HepG2 (cell line): ENCODE measurements at regions not wholly inside any gene's neighbourhood (a gene's known extent, or its start where the extent isn't known, plus 50 kb on each side); places are given as distances from the start of the nearest gene placed in this dataset.

ENCODE experiments used
- HNRNPK ChIP-seq: fragments of 200-400 bp; formaldehyde crosslinking; IDR thresholded peaks from 2 replicates; pipeline ENCODE4 v1.6.1; 2018; ENCODE audit warnings: low read length, low read depth, moderate library complexity, mild to moderate bottlenecking; ENCODE audit not compliant: poor library complexity, severe bottlenecking
- HOXA9 ChIP-seq: sonication (generic); formaldehyde crosslinking; IDR thresholded peaks from 2 replicates; pipeline ENCODE4 v1.8.1; 2022; ENCODE audit warnings: missing genetic modification reagents, mild to moderate bottlenecking, moderate library complexity, borderline replicate concordance
- MBD4 ChIP-seq: IDR thresholded peaks from 2 replicates; pipeline ENCODE4 v1.6.1; 2012; ENCODE audit warnings: low read length, inconsistent platforms, borderline replicate concordance
- ZBTB20 ChIP-seq: sonication (generic); formaldehyde crosslinking; IDR thresholded peaks from 2 replicates; pipeline ENCODE4 v1.8.1; 2023; ENCODE audit warnings: missing genetic modification reagents, low read depth, mild to moderate bottlenecking, borderline replicate concordance
- ZNF232 ChIP-seq: sonication (generic); formaldehyde crosslinking; IDR thresholded peaks from 2 replicates; pipeline ENCODE4 v1.4.0; 2020; ENCODE audit warnings: missing genetic modification reagents, borderline replicate concordance
- TF ChIP-seq, protein P1 (sequence below): sonication (generic); formaldehyde crosslinking; IDR thresholded peaks from 2 replicates; pipeline ENCODE4 v1.5.0; 2020; ENCODE audit warnings: mild to moderate bottlenecking, missing genetic modification reagents, borderline replicate concordance
- TF ChIP-seq, protein P2 (sequence below): IDR thresholded peaks from 2 replicates; pipeline ENCODE4 v1.6.1; 2018; ENCODE audit warnings: missing genetic modification reagents, mild to moderate bottlenecking, missing compliant biosample characterization
- TF ChIP-seq, protein P3 (sequence below): sonication (generic); formaldehyde crosslinking; IDR thresholded peaks from 2 replicates; pipeline ENCODE4 v1.8.1; 2023; ENCODE audit warnings: mild to moderate bottlenecking, missing genetic modification reagents

DNA sequence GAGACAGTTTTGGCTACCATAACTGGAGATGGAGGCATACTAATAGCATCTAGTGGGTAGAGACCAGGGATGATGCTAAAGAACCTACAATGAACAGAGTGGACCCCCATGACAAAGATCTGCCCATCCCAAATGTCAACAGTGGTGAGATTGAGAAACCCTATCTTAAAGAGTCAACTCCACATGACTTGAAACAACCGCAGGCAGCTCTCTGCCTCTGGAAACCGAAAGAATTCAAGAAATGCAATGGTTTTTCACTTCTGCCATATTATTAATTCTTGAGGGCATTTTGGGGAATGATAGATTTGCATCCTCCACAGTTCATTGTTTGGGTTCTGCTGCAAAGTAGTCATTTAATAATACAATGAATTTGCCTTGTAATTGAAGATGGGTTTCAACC, 463.4 kb downstream of the MAFB start (continued):
- TF ChIP-seq, protein P1, sequence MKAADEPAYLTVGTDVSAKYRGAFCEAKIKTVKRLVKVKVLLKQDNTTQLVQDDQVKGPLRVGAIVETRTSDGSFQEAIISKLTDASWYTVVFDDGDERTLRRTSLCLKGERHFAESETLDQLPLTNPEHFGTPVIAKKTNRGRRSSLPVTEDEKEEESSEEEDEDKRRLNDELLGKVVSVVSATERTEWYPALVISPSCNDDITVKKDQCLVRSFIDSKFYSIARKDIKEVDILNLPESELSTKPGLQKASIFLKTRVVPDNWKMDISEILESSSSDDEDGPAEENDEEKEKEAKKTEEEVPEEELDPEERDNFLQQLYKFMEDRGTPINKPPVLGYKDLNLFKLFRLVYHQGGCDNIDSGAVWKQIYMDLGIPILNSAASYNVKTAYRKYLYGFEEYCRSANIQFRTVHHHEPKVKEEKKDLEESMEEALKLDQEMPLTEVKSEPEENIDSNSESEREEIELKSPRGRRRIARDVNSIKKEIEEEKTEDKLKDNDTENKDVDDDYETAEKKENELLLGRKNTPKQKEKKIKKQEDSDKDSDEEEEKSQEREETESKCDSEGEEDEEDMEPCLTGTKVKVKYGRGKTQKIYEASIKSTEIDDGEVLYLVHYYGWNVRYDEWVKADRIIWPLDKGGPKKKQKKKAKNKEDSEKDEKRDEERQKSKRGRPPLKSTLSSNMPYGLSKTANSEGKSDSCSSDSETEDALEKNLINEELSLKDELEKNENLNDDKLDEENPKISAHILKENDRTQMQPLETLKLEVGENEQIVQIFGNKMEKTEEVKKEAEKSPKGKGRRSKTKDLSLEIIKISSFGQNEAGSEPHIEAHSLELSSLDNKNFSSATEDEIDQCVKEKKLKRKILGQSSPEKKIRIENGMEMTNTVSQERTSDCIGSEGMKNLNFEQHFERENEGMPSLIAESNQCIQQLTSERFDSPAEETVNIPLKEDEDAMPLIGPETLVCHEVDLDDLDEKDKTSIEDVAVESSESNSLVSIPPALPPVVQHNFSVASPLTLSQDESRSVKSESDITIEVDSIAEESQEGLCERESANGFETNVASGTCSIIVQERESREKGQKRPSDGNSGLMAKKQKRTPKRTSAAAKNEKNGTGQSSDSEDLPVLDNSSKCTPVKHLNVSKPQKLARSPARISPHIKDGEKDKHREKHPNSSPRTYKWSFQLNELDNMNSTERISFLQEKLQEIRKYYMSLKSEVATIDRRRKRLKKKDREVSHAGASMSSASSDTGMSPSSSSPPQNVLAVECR = no peak
- TF ChIP-seq HOXA9 (CRISPR knock-in tag) (no peak), HNRNPK (no peak), ZBTB20 (CRISPR knock-in tag) (no peak), MBD4 (no peak), ZNF232 (no peak)
- TF ChIP-seq, protein P2, sequence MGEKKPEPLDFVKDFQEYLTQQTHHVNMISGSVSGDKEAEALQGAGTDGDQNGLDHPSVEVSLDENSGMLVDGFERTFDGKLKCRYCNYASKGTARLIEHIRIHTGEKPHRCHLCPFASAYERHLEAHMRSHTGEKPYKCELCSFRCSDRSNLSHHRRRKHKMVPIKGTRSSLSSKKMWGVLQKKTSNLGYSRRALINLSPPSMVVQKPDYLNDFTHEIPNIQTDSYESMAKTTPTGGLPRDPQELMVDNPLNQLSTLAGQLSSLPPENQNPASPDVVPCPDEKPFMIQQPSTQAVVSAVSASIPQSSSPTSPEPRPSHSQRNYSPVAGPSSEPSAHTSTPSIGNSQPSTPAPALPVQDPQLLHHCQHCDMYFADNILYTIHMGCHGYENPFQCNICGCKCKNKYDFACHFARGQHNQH (CRISPR knock-in tag) = no peak
- TF ChIP-seq, protein P3, sequence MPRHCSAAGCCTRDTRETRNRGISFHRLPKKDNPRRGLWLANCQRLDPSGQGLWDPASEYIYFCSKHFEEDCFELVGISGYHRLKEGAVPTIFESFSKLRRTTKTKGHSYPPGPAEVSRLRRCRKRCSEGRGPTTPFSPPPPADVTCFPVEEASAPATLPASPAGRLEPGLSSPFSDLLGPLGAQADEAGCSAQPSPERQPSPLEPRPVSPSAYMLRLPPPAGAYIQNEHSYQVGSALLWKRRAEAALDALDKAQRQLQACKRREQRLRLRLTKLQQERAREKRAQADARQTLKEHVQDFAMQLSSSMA (CRISPR knock-in tag) = no peak
- TF ChIP-seq, all 625 proteins: peak for 0
